ENCODE measurements at regions not wholly inside any gene's neighbourhood (a gene's known extent, or its start where the extent isn't known, plus 50 kb on each side); places are given as distances from the start of the nearest gene placed in this dataset.
A peak's percentile ranks its signal among the peaks of the same experiment; 100 is the strongest.

GRCh38 chr3:22377421-22377820 is 626.4 kb upstream of the ZNF385D start:
- H3K9ac ChIP-seq: no peak overlapping the region

More at GRCh38 chr3:22377421-22377820, 626.4 kb upstream of the ZNF385D start:
- ChIA-PET POLR2A (no interaction called here), CTCF (no interaction called here)
- DNase-seq: no peak
- H2AFZ ChIP-seq (ENCODE audit: low read depth): no peak overlapping the region
- H3K79me2 ChIP-seq (ENCODE audit: insufficient read depth): no peaks in the 10 kb centered on the region
- no peaks in the 10 kb centered on the region for H4K20me1 ChIP-seq (ENCODE audit: insufficient read depth)
- H3K27me3 ChIP-seq (ENCODE audit: insufficient read depth): no peaks in the 10 kb centered on the region
- peaks cover 7% of the 10 kb centered on the region for H3F3A ChIP-seq (replicated peaks; ENCODE audit: insufficient read depth)
- H3K4me3 ChIP-seq (ENCODE audit: low read depth in 2 of 2, low read length in 1 of 2): no peak overlapping the region
- TF ChIP-seq JUND (IDR thresholded peaks at IDR 0.05): peak; percentile 72
- peak in 1 of 2 experiments; percentile 41; a peak in 1 of 4 replicates for TF ChIP-seq EP300 (IDR thresholded peaks at IDR 0.05; ENCODE audit: borderline replicate concordance in 1 of 2, low read depth in 1 of 2, low read length in 1 of 2)
- no peak for TF ChIP-seq MXI1 (IDR thresholded peaks at IDR 0.05; ENCODE audit: low read depth, low read length)
- peak; percentile 37; the same call in 1 of the 2 replicates for TF ChIP-seq NFIC (IDR thresholded peaks at IDR 0.05; ENCODE audit: borderline replicate concordance)
- TF ChIP-seq RCOR1 (IDR thresholded peaks at IDR 0.05; ENCODE audit: low read length): no peak
- no peak for TF ChIP-seq YY1 (IDR thresholded peaks at IDR 0.05; ENCODE audit: low read depth)
- TF ChIP-seq SIN3A (IDR thresholded peaks at IDR 0.05; ENCODE audit: borderline replicate concordance, low read depth, low read length): no peak
- TF ChIP-seq EZH2phosphoT487 (IDR thresholded peaks at IDR 0.05; ENCODE audit: borderline replicate concordance, low read depth): no peak
- TF ChIP-seq ZBTB33 (IDR thresholded peaks at IDR 0.05; ENCODE audit: borderline replicate concordance, low read depth): no peak
- no peak for TF ChIP-seq IRF3 (IDR thresholded peaks at IDR 0.05; ENCODE audit: low read depth, low read length)
- TF ChIP-seq NRF1 (IDR thresholded peaks at IDR 0.05; ENCODE audit: low read depth, low read length): no peak
- peak; percentile 78 for TF ChIP-seq TCF12 (IDR thresholded peaks at IDR 0.05)
- TF ChIP-seq FOSL2 (IDR thresholded peaks at IDR 0.05; ENCODE audit: borderline replicate concordance, low read depth): peak; percentile 69; the same call in 1 of the 2 replicates
- no peak for TF ChIP-seq TAF1 (IDR thresholded peaks at IDR 0.05; ENCODE audit: borderline replicate concordance, low read depth, low read length)
- no peak for TF ChIP-seq POLR2AphosphoS5 (IDR thresholded peaks at IDR 0.05; ENCODE audit: low read depth, low read length)
- peak; percentile 72 for TF ChIP-seq PBX3 (IDR thresholded peaks at IDR 0.05)
- TF ChIP-seq RFX5 (IDR thresholded peaks at IDR 0.05; ENCODE audit: low read length): no peak
- 0 out of 2 replicates have a peak, but pooled peaks have one; percentile 42 for TF ChIP-seq TEAD4 (IDR thresholded peaks at IDR 0.05; ENCODE audit: borderline replicate concordance, insufficient read depth)
- no peak for TF ChIP-seq RAD21 (IDR thresholded peaks at IDR 0.05; ENCODE audit: low read length)
- no peak for TF ChIP-seq REST (IDR thresholded peaks at IDR 0.05; ENCODE audit: low read depth, low read length)
- H3K36me3 ChIP-seq (replicated peaks in 1 of 2; ENCODE audit: control insufficient read depth in 1 of 2, insufficient read depth in 2 of 2, low read length in 1 of 2): no peaks in the 10 kb centered on the region
- H3K9me2 ChIP-seq: no peaks in the 10 kb centered on the region
- 0 out of 2 replicates have a peak overlapping the region, but pooled peaks have one; percentile 19 for H3K4me2 ChIP-seq
- peak overlapping the region; percentile 42 to 43; a peak in 3 of 4 replicates for H3K27ac ChIP-seq (ENCODE audit: low read depth in 2 of 2, low read length in 1 of 2)
- H3K9me3 ChIP-seq: no peaks in the 10 kb centered on the region
- peaks cover 0 to 4% of the 10 kb centered on the region in 2 experiments; a peak in 2 of 4 replicates for H3K4me1 ChIP-seq (ENCODE audit: control insufficient read depth in 1 of 2, insufficient read depth in 2 of 2, low read depth in 1 of 2, low read length in 1 of 2)

Data from SK-N-SH (cell line).